GM21723 (cell line): ENCODE measurements at regions not wholly inside any gene's neighbourhood (a gene's known extent, or its start where the extent isn't known, plus 50 kb on each side); places are given as distances from the start of the nearest gene placed in this dataset.

Experiments used
- ATAC-seq: cut with Tn5 transposase; IDR thresholded peaks from one replicate; pipeline ENCODE4 v1.9.1; 2021; ENCODE audit warnings: mild to moderate bottlenecking, moderate library complexity; ENCODE audit not compliant: unreplicated experiment

DNA sequence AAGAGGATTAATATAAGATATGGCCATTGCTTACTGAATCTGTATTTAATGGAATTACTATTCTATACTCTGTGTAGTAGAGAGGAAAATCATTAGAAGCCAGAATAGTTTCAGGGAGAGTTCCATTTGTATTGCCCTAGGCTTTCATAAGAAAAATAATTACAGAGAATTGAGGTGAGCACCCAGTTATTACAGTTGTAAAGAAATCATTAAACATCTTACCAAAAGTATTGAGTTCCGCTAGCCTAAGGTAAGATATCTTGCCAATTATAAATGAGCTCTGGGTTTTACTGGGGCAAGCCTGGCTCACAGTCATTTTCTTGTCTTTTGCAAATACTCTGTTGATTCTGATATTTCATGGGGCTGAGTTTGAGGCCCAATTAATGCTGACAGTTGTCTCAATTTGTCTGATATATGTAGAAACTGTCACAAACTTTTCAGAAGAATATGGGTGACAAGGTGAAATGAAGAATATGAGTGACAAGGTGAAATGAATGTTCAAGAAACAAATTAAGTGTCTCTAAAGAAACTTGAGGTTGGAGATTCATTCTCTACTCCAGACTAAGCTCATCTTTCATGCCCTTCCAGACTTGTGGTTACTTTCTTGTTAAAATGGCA, 127.8 kb downstream of the PTGER3 start:
- no peak for ATAC-seq
